NAMALWA (cell line): ENCODE measurements at regions not wholly inside any gene's neighbourhood (a gene's known extent, or its start where the extent isn't known, plus 50 kb on each side); places are given as distances from the start of the nearest gene placed in this dataset.
"Not testable (repeated sequence)": the region's sequence is repeated elsewhere in the genome, so short reads cannot be mapped to it uniquely, and the experiment has no call there.

Experiments used
- DNase-seq: peaks from one replicate; pipeline ENCODE4 v3.0.0-alpha.2; 2015; ENCODE audit warnings: low spot score

DNA sequence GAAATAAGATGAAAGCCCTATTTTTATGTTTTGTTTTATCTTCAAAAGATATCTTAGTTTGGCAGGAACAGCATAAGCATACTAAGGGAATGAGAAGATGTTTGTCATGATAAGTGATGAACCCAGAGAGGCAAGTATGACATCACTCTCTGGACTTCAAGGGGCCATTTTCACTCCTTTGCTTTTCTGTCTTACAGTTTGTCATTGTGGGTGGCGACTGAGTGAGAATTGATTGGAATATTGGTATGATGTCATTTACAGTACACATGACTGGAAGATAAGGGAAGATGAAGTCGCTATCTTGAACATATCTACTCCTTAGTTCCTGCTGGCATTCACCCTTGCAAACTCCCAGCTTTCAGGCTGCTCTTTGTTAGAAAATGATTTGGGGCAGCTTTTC is 258.1 kb upstream of the RAB4A start:
- DNase-seq: no peak

GRCh38 chr1:229013981-229014380 is 256.9 kb upstream of the RAB4A start:
- no peak for DNase-seq

DNA sequence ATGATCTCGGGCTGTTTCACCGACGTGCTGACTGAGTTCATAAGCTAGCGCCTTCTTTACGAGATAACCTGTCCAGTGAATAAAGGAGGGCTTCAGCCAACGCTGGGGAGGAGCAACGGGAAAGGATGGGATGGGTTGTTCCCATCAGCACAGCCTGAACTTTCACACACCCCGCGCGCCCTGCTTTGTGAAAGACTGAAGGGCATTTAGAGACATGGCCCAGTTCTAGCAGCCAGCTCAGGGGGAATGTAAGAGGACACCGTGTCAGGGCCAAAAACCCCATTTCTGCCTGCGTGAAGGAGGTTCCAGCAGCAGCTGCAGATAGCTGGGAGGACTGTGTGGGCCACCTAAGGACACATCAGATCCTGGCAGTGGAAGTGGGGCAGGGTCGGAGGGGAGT is 255.1 kb upstream of the RAB4A start:
- DNase-seq: no peak

GRCh38 chr1:229017091-229017490 is 253.8 kb upstream of the RAB4A start:
- no peak for DNase-seq

GRCh38 chr1:229018674-229019295 is 252.1 kb upstream of the RAB4A start:
- no peak for DNase-seq

GRCh38 chr1:229019663-229020271 is 251.1 kb upstream of the RAB4A start:
- no peak for DNase-seq

DNA sequence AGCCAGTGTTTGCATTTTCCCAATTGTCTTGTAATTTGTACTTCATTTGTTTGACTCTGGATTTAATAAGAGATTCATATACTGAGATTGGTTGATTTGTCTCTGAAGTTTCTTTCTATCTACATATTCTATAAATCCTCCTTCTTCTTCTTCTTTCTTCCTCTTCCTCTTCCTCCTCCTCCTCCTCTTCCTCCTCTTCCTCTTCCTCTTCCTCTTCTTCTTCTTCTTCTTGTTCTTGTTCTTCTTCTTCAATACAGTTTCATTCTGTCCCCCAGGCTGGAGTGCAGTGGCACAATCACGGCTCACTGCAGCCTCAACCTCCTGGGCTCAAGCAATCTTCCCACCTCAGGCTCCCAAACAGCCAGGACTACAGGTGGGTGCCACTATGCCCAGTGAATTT is 249.9 kb upstream of the RAB4A start:
- DNase-seq: not testable (repeated sequence)

DNA sequence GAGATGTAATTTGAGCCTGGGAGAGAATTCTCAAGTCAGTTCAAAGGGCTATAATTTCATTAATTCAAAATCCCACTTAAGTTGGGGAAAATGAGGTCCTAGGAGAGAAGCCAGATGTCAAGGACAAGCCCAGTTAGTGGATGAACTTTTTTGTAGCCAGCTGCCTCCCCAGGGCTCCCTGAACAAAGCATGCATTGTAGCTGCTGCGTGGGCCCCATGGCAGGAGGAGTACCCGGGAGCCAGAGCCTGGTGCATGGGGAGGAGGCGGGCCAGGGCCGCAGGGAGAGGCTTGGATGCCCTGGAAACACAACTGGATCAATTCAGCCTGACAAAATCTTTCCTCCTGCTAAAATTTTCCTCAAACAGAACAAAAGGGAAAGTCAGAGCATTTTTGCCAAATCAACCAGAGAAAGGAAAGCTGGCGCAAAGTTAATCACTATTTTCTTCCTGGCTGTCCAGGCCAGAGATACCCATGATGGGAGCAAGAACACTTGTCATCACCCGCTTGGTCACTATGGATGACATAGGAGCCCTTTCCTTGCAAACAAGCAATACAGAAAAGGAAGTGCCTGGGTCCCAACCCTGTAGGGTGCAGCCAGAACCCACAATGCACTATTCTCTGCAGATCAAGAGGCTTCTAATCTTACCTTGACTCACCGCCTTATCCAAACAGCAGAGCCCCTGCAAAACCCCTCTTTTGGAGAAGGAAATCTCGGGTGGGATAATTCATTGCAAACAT is 248.1 kb upstream of the RAB4A start:
- no peak for DNase-seq

- DNase-seq: no peak
Measured at GRCh38 chr1:229023651-229024300, 247.1 kb upstream of the RAB4A start.

- no peak for DNase-seq
Measured at GRCh38 chr1:229024528-229025130, 246.3 kb upstream of the RAB4A start.

- no peak for DNase-seq
Measured at GRCh38 chr1:229025576-229025975, 245.3 kb upstream of the RAB4A start.

DNA sequence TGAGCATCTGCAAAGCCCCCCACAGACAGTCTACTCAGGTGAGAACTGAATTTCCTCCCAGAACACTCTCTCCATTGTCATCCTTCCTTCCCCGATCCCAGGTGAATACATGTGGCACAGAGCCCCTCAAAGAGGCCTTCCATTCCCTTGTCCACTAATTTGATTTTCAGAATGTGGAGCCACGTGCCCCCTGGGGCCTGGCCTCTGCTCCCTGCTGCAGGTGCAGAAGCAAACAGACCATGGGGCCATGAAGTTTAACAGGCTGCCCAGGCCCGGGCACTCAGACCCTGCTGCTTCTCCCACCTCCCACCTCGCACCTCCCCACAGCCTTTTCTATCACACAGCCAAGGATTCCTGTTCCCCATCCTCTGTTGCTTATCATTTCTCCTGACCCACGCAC is 243.8 kb upstream of the RAB4A start:
- DNase-seq: no peak

GRCh38 chr1:229027622-229028182 is 243.2 kb upstream of the RAB4A start:
- no peak for DNase-seq

DNA sequence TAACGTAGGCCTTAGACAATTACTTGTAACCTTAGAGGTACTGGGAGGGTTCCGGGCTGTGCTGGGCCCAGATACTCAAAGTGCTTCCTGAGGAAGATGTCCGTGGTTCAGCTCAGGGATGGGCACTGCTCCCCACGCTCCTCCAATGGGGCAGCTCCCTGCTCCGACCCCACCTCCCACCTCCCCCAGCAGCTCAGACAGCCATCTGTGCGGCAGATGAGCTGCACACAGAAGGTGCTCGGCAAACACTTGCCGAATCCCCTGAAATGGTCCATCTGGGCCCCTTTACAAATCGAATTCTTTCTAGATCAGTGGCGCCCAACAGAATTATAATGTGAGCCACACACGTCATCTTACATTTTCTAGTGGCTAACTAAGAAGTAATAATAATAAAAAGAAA is 242.4 kb upstream of the RAB4A start:
- DNase-seq: no peak

GRCh38 chr1:229028987-229029878 is 241.7 kb upstream of the RAB4A start:
- no peak for DNase-seq

DNA sequence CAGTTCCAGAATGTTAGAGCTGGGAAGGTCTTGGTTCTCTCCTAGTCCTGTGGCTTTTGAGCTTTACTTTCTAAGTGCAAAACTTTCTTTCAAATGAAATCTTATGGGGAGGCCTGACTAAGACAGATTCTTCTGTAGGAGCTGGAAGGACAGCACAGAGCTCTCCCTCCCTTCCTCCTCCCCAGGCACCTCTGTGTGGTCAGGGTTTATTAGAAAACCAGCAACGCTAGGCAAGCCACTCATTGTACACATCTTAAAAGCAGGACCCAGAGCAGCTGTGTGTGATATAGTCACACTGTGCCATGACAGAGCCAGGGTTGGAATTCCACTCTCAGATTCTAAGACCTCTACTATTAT is 241.1 kb upstream of the RAB4A start:
- no peak for DNase-seq

GRCh38 chr1:229030630-229031029 is 240.3 kb upstream of the RAB4A start:
- DNase-seq: no peak

DNA sequence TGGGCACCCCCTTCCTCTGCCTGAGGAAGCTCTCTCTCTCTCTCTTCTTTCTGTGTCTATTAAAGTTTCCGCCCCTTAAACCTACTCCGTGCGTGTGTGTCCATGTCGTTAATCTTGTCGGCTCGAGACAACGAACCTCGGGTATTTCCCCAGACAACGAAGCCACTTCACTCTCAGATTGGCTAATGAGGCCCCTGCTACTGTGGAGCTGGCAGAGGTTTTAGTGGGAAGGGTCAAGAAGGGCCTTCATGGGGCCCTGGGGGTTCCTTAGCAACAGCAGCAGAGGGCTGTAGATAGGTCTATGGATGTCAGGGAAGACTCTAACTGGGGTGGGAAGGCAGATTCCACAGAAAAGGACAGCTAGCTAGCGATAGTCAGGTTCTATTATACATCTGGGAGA is 239.8 kb upstream of the RAB4A start:
- no peak for DNase-seq

DNA sequence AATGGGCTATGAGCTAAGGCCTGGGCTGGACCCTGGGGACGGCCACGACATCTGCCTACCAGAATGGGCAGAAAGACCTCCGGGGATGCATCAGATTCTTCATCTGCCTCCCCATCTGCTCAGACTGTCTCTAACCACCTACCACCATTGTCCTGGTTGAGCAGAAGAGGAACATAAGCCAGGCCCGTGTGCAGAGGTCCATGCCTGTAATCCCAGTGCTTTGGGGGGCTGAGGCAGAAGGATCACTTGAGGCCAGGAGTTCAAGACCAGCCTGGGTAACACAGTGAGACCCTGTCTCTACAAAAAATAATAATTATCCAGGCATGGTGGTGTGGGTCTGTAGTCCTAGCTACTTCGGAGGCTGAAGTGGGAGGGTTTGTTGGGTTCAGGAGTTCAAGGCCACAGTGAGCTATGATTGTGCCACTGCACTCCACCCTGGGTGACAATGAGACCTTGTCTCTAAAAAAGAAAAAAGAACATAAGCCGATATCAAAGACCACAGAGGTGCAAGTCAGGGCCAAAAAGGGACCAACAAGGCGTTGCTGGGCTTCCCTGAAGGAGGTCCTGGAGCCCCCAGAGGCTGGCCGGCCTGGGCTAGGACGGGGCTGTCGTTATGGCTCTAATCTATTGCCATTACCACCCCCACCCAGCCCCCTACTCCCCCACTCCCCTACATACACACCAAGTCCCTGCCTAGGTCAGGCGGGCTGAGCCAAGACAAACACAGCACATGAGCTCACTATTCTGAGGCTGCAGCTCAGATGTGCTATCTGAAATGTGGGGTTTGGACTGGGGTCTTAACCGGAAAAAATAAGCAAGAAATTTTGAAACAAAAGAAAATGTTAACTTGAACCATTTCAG is 239.2 kb upstream of the RAB4A start:
- no peak for DNase-seq

- DNase-seq: no peak
Measured at GRCh38 chr1:229032375-229032774, 238.5 kb upstream of the RAB4A start.
